ENCODE measurements at regions not wholly inside any gene's neighbourhood (a gene's known extent, or its start where the extent isn't known, plus 50 kb on each side); places are given as distances from the start of the nearest gene placed in this dataset.

- DNase-seq (ENCODE audit: extremely low read depth, low read depth) = no peak
- no peak overlapping the region for H3K4me3 ChIP-seq (replicated peaks; ENCODE audit: low read depth, low read length)
- TF ChIP-seq CTCF (IDR thresholded peaks at IDR 0.05; ENCODE audit: low read depth, low read length, missing control alignments) = no peak
Measured at GRCh38 chr3:40979962-40980361, 219.3 kb upstream of the CTNNB1 start.

DNA sequence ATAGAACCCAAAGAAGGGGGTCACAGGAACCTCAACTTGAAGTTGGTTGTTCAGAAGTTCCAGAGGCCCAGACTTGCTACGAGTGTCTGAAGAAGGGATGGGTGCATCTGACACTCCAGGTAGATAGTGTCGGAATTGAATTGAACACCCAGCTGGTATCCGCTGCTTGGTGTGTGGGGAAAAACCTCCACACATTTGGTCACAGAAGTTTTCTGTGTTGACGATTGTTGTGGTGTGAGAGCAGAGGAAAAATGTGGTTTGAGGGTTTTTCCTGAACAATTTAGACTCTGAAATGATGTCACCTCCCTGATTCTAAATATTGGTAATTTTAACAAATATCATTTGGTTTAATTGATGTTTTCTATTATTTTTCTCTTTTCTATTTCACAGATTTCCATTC lies 218.8 kb upstream of the CTNNB1 start:
- H3K4me3 ChIP-seq (replicated peaks; ENCODE audit: low read depth, low read length) = no peak overlapping the region
- TF ChIP-seq CTCF (IDR thresholded peaks at IDR 0.05; ENCODE audit: low read depth, low read length, missing control alignments) = no peak
- no peak for DNase-seq (ENCODE audit: extremely low read depth, low read depth)

- no peak for DNase-seq (ENCODE audit: extremely low read depth, low read depth)
- H3K4me3 ChIP-seq (replicated peaks; ENCODE audit: low read depth, low read length) = no peak overlapping the region
- TF ChIP-seq CTCF (IDR thresholded peaks at IDR 0.05; ENCODE audit: low read depth, low read length, missing control alignments) = no peak
Measured at GRCh38 chr3:40985195-40985594, 214.1 kb upstream of the CTNNB1 start.

GRCh38 chr3:40988468-40988867 lies 210.8 kb upstream of the CTNNB1 start:
- TF ChIP-seq CTCF (IDR thresholded peaks at IDR 0.05; ENCODE audit: low read depth, low read length, missing control alignments) = no peak
- H3K4me3 ChIP-seq (replicated peaks; ENCODE audit: low read depth, low read length) = no peak overlapping the region
- no peak for DNase-seq (ENCODE audit: extremely low read depth, low read depth)

DNA sequence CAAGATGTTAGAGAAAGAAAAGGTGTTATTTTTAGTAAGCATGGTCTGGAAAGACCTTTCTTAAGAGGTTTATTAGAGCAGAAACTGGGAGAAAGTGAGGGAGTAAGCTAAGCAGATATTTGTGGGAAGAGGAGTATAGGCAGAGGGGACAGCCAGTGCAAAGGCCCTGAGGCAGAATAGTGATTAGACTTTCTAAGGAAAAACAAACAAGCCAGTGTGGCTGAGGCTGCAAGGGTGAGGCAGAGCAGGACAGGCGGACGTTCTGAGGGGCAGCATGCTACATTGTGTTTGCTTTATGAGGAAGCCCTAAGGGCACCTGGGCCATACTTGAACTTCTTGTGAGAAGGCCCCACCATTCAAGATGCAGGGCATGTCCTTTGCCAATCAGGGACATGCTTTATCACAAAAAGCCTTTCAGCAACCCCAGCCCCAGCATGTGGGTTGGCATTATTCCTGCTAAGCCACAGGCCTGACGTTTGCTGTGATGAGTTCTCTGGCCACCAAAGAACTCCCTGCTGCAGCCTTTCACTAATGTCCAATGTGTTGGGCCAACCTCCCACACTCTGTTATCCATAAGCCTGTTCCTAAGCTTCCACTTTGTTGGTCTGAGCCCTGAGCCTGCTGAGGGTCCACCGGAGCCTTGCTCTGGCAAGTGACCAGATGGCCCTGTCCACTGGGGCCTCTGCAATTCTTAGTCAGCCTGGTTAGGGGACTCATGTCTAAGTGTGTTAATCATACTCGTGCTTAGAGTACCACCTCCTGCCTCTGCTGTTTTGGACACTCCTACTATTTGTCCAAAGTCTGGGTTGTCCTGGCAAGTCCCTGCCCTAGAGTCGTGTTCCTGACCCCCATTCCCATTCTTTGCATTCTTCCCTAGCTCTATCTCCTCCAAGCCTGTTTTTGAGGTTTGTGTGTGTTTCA lies 209.9 kb upstream of the CTNNB1 start:
- no peak for TF ChIP-seq CTCF (IDR thresholded peaks at IDR 0.05; ENCODE audit: low read depth, low read length, missing control alignments)
- no peak for DNase-seq (ENCODE audit: extremely low read depth, low read depth)
- no peak overlapping the region for H3K4me3 ChIP-seq (replicated peaks; ENCODE audit: low read depth, low read length)

DNA sequence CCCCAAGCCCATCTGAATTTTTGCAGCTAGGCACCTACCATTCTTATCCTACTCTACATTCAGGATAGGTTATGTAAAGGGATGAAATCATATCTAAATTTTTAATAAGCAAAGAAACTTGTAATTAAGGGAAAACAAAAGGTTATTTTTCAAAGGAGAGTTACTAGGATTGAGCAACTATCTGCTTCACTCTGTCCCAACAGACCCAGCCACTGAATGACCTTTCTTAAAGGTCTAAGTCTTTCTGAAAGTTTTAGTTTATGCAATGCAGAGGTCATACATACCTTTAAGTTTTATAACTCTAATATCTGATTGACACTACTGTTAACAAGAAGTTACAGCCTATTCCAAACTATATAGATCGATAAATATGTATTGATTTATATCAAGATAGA lies 209.2 kb upstream of the CTNNB1 start:
- no peak for DNase-seq (ENCODE audit: extremely low read depth, low read depth)
- no peak for TF ChIP-seq CTCF (IDR thresholded peaks at IDR 0.05; ENCODE audit: low read depth, low read length, missing control alignments)
- no peak overlapping the region for H3K4me3 ChIP-seq (replicated peaks; ENCODE audit: low read depth, low read length)

All from HFF-Myc (cell line).